ENCODE measurements at regions not wholly inside any gene's neighbourhood (a gene's known extent, or its start where the extent isn't known, plus 50 kb on each side); places are given as distances from the start of the nearest gene placed in this dataset.

- no peak for TF ChIP-seq CTCF (IDR thresholded peaks at IDR 0.05)
- TF ChIP-seq POLR2A (IDR thresholded peaks at IDR 0.05), result no peak
- TF ChIP-seq POLR2AphosphoS5 (IDR thresholded peaks at IDR 0.05), result no peak
These were observed 718.7 kb upstream of the ADGRB3 start for GRCh38 chr6:67916399-67916798.

Measured in prostate gland (tissue), 2 donors.